Mesenchymal stem cell (in vitro differentiated cells and primary cell): ENCODE measurements at regions not wholly inside any gene's neighbourhood (a gene's known extent, or its start where the extent isn't known, plus 50 kb on each side); places are given as distances from the start of the nearest gene placed in this dataset.
"Not testable (repeated sequence)": the region's sequence is repeated elsewhere in the genome, so short reads cannot be mapped to it uniquely, and the experiment has no call there.

Experiments
- DNase-seq: peaks from one replicate; pipeline ENCODE4 v3.0.0-alpha.2; 2013
- H2AFZ ChIP-seq: one replicate; pipeline ENCODE4 v1.6.1; 2013; ENCODE audit warnings: low read depth, mild to moderate bottlenecking, control low read depth, inconsistent platforms, low read length, moderate library complexity
- H2AK5ac ChIP-seq: 2 replicates; pipeline ENCODE4 v1.6.1; 2013; ENCODE audit warnings: low read length, moderate library complexity, mild to moderate bottlenecking, inconsistent platforms; ENCODE audit not compliant: severe bottlenecking
- H2BK120ac ChIP-seq: one replicate; pipeline ENCODE4 v1.6.1; 2013; ENCODE audit warnings: low read depth, mild to moderate bottlenecking, inconsistent platforms, low read length, moderate library complexity
- H2BK12ac ChIP-seq, 2 experiments: one replicate each; pipeline ENCODE4 v1.6.1; 2013; ENCODE audit warnings: inconsistent platforms in 2 of 2, low read length in 2 of 2, mild to moderate bottlenecking in 2 of 2, moderate library complexity in 2 of 2, control low read depth in 1 of 2
- H2BK15ac ChIP-seq: one replicate; pipeline ENCODE4 v1.6.1; 2013; ENCODE audit warnings: mild to moderate bottlenecking, low read depth, inconsistent platforms; ENCODE audit not compliant: poor library complexity, severe bottlenecking
- H2BK5ac ChIP-seq: 2 replicates; pipeline ENCODE4 v1.6.1; 2013; ENCODE audit warnings: low read depth, mild to moderate bottlenecking, low read length, control low read depth, inconsistent platforms; ENCODE audit not compliant: poor library complexity, severe bottlenecking
- H3K14ac ChIP-seq, 2 experiments: one replicate each; pipeline ENCODE4 v1.6.1; 2013; ENCODE audit warnings: inconsistent platforms in 2 of 2, low read length in 2 of 2, control low read depth in 1 of 2, mild to moderate bottlenecking in 1 of 2, moderate library complexity in 1 of 2
- H3K18ac ChIP-seq, 2 experiments: one replicate each; pipeline ENCODE4 v1.6.1; 2013; ENCODE audit warnings: inconsistent platforms in 2 of 2, low read length in 2 of 2, control low read depth in 1 of 2, low read depth in 1 of 2, mild to moderate bottlenecking in 1 of 2
- H3K23ac ChIP-seq, 2 experiments: one replicate each; pipeline ENCODE4 v1.6.1; 2013; ENCODE audit warnings: inconsistent platforms in 2 of 2, low read length in 2 of 2, mild to moderate bottlenecking in 2 of 2, moderate library complexity in 2 of 2, control low read depth in 1 of 2
- H3K27ac ChIP-seq: 2 replicates; pipeline ENCODE4 v1.5.1; 2013; ENCODE audit warnings: mild to moderate bottlenecking, moderate library complexity, low read length, control low read depth, inconsistent platforms; ENCODE audit not compliant: poor library complexity, severe bottlenecking
- H3K27me3 ChIP-seq, 2 experiments: 2 replicates each; pipeline versions ENCODE4 v1.6.1 to v1.7.0; 2013; ENCODE audit warnings: low read length in 2 of 2, mild to moderate bottlenecking in 2 of 2, moderate library complexity in 2 of 2, control low read depth in 1 of 2, inconsistent platforms in 1 of 2; ENCODE audit not compliant: control insufficient read depth in 1 of 2, insufficient read depth in 1 of 2
- H3K36me3 ChIP-seq, 2 experiments: 2 replicates each; pipeline versions ENCODE4 v1.6.1 to v1.7.0; 2013; ENCODE audit warnings: low read length in 2 of 2, control low read depth in 1 of 2, inconsistent platforms in 1 of 2, low read depth in 1 of 2, mild to moderate bottlenecking in 1 of 2; ENCODE audit not compliant: insufficient read depth in 2 of 2, control insufficient read depth in 1 of 2
- H3K4ac ChIP-seq, 2 experiments: one replicate each; pipeline ENCODE4 v1.6.1; 2013; ENCODE audit warnings: inconsistent platforms in 2 of 2, low read length in 2 of 2, mild to moderate bottlenecking in 2 of 2, moderate library complexity in 2 of 2, control low read depth in 1 of 2, low read depth in 1 of 2
- H3K4me1 ChIP-seq: 2 replicates; pipeline ENCODE4 v1.6.1; 2013; ENCODE audit warnings: low read depth, low read length, control low read depth; ENCODE audit not compliant: control insufficient read depth, insufficient read depth
- H3K4me2 ChIP-seq: 2 replicates; pipeline ENCODE4 v1.6.1; 2013; ENCODE audit warnings: low read length, mild to moderate bottlenecking, inconsistent platforms; ENCODE audit not compliant: poor library complexity, severe bottlenecking
- H3K4me3 ChIP-seq, 2 experiments: 2 replicates each; pipeline versions ENCODE4 v1.5.1 to v1.7.0; 2013; ENCODE audit warnings: low read length in 2 of 2, mild to moderate bottlenecking in 2 of 2, control low read depth in 1 of 2, low read depth in 1 of 2; ENCODE audit not compliant: insufficient read depth in 1 of 2
- H3K79me1 ChIP-seq: replicated peaks from 2 replicates; pipeline ENCODE4 v1.6.1; 2013; ENCODE audit warnings: mild to moderate bottlenecking, control low read depth, low read length, inconsistent platforms; ENCODE audit not compliant: poor library complexity, severe bottlenecking
- H3K9ac ChIP-seq: 2 replicates; pipeline ENCODE4 v1.7.0; 2013; ENCODE audit warnings: mild to moderate bottlenecking, low read length, moderate library complexity
- H3K9me3 ChIP-seq: 2 replicates; pipeline ENCODE4 v1.7.0; 2013; ENCODE audit warnings: mild to moderate bottlenecking, low read length; ENCODE audit not compliant: control insufficient read depth
- H4K8ac ChIP-seq: one replicate; pipeline ENCODE4 v1.6.1; 2013; ENCODE audit warnings: inconsistent platforms, mild to moderate bottlenecking, low read length, moderate library complexity
- H4K91ac ChIP-seq: one replicate; pipeline ENCODE4 v1.6.1; 2013; ENCODE audit warnings: mild to moderate bottlenecking, low read length, inconsistent platforms
- WGBS: methylation state at CpG from one replicate; pipeline ENCODE4 v1.1.7; 2013; ENCODE audit warnings: mixed read lengths; 5-methylcytosine and 5-hydroxymethylcytosine counted together

DNA sequence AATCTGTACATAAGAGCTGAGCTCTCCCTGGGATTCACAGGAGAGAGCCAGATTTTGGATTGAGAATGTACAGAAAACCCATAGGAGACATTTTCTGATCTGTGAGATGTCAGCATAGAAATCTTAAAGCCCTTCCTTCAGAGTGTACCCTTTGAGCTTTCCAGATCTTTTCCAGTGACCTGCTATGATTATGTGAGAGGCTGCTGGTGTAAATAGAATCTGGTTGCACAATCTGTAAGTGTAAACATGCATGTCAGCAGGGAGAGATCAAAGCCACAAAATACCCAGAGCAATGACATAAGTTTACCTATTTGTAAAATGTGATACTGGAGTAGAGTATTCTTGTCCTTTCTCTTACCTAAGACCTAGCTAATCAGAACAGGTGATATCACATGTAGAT is 471.9 kb downstream of the FOXD4L5 start:
- not testable (repeated sequence) for H2BK12ac ChIP-seq, H2AFZ ChIP-seq, H3K79me1 ChIP-seq, H3K4me3 ChIP-seq, H3K14ac ChIP-seq, H3K9me3 ChIP-seq, H3K18ac ChIP-seq, H2AK5ac ChIP-seq, H2BK120ac ChIP-seq, H3K4ac ChIP-seq, H4K8ac ChIP-seq, H3K27ac ChIP-seq, H3K23ac ChIP-seq, H3K4me1 ChIP-seq, H3K9ac ChIP-seq, H2BK15ac ChIP-seq, H3K36me3 ChIP-seq, H2BK5ac ChIP-seq, DNase-seq, H3K27me3 ChIP-seq, H4K91ac ChIP-seq, H3K4me2 ChIP-seq

DNA sequence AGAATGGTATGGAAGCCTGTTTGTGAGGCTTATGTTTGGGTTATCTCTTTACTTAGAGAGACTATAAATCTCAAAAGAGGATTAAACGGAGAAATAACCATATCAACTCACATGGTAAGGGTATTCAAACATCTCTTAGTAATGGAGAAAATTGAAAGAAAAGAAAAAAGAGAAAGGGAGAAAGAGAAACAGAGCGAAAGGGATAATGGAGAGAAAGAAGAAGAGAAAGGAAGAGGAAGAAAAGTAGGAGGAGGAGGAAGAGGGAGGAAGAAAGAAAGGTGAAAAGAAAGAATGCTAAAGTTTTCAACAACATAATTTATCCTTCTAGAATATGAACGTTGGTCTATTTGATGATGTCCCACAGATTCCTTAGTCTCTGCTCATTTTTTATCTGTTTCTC is 506.3 kb downstream of the FOXD4L5 start:
- H4K91ac ChIP-seq, H3K4me1 ChIP-seq: not testable (repeated sequence)

GRCh38 chr9:64776269-64776668 is 508.7 kb downstream of the FOXD4L5 start:
- not testable (repeated sequence) for H3K4ac ChIP-seq, H3K27me3 ChIP-seq, H3K79me1 ChIP-seq, H4K8ac ChIP-seq, H3K27ac ChIP-seq, H3K4me2 ChIP-seq, H2BK5ac ChIP-seq, H3K4me1 ChIP-seq, H3K4me3 ChIP-seq, H4K91ac ChIP-seq, H3K23ac ChIP-seq, H3K9me3 ChIP-seq, H2BK12ac ChIP-seq, H3K14ac ChIP-seq, H3K9ac ChIP-seq, H3K18ac ChIP-seq, H2AFZ ChIP-seq, H3K36me3 ChIP-seq, DNase-seq, H2BK15ac ChIP-seq, H2BK120ac ChIP-seq, H2AK5ac ChIP-seq
- WGBS: 40% methylated on average over 1 of the region's 2 CpGs

More for the DNA sequence above, 506.3 kb downstream of the FOXD4L5 start:
- WGBS: no CpG with 5 or more reads among the region's 3 CpGs
- H3K4me3 ChIP-seq, H2BK120ac ChIP-seq, H3K4me2 ChIP-seq, DNase-seq, H3K27me3 ChIP-seq, H3K14ac ChIP-seq, H4K8ac ChIP-seq, H3K18ac ChIP-seq, H2AK5ac ChIP-seq, H3K23ac ChIP-seq, H2BK15ac ChIP-seq, H3K4ac ChIP-seq, H3K27ac ChIP-seq, H3K79me1 ChIP-seq, H2BK12ac ChIP-seq, H3K9ac ChIP-seq, H3K9me3 ChIP-seq, H3K36me3 ChIP-seq, H2BK5ac ChIP-seq, H2AFZ ChIP-seq: not testable (repeated sequence)

GRCh38 chr9:64774813-64775793 is 509.9 kb downstream of the FOXD4L5 start:
- peak; percentile 1 for DNase-seq
- H3K27me3 ChIP-seq, H3K27ac ChIP-seq, H3K23ac ChIP-seq, H2AFZ ChIP-seq, H4K91ac ChIP-seq, H3K4me3 ChIP-seq, H3K14ac ChIP-seq, H2BK120ac ChIP-seq, H3K18ac ChIP-seq, H3K79me1 ChIP-seq, H3K9ac ChIP-seq, H3K4ac ChIP-seq, H2AK5ac ChIP-seq, H2BK15ac ChIP-seq, H2BK5ac ChIP-seq, H2BK12ac ChIP-seq, H3K36me3 ChIP-seq, H4K8ac ChIP-seq, H3K4me1 ChIP-seq, H3K9me3 ChIP-seq: not testable (repeated sequence)
- H3K4me2 ChIP-seq: peak overlapping the region; percentile 44
- 11% methylated on average over 23 of the region's 72 CpGs for WGBS
